Panc1 (cell line): ENCODE measurements at regions not wholly inside any gene's neighbourhood (a gene's known extent, or its start where the extent isn't known, plus 50 kb on each side); places are given as distances from the start of the nearest gene placed in this dataset.

Experiments
- CTCF ChIP-seq: fragments of 450-650 bp; IDR thresholded peaks from 2 replicates; pipeline ENCODE4 v1.5.1; 2017; ENCODE audit warnings: mild to moderate bottlenecking
- POLR2AphosphoS5 ChIP-seq: IDR thresholded peaks from 2 replicates; pipeline ENCODE4 v1.6.1; 2012; ENCODE audit warnings: mild to moderate bottlenecking, low read depth, low read length, moderate library complexity
- REST ChIP-seq, 2 experiments: IDR thresholded peaks; 2 replicates each; pipeline ENCODE4 v1.6.1; 2011 to 2012; ENCODE audit warnings: low read depth in 2 of 2, control low read depth in 1 of 2, low read length in 1 of 2, mild to moderate bottlenecking in 1 of 2, moderate library complexity in 1 of 2; ENCODE audit not compliant: insufficient read depth in 1 of 2
- SIN3A ChIP-seq: IDR thresholded peaks from 2 replicates; pipeline ENCODE4 v1.6.1; 2012; ENCODE audit warnings: low read depth, mild to moderate bottlenecking, low read length, moderate library complexity, borderline replicate concordance; ENCODE audit not compliant: insufficient read depth

DNA sequence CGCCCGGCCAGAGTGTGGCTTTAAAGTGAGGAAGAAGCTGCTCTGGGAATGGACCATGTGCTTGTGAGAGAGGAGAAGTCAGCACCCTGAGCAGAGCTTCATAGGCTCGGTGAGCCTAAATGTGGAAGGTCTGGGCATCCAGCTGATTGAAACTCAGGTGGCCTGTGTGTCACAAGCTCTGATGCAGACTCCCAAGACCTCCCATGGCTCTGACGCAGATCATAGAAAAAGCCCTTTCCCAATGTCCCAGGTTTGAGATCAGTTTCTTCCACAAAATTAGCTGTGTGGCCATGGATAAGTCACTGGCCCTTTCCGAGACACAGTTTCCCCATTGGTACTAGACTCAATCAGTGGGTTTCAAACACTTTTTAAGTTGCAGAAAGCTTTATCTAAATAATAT lies 180.0 kb upstream of the CCL2 start:
- TF ChIP-seq CTCF (no peak), POLR2AphosphoS5 (no peak), REST (IDR thresholded peaks at IDR 0.05; ENCODE audit: insufficient read depth in 1 of 2, low read depth in 2 of 2, low read length in 1 of 2) (no peak), SIN3A (no peak)
